GM21737 (cell line): ENCODE measurements at regions not wholly inside any gene's neighbourhood (a gene's known extent, or its start where the extent isn't known, plus 50 kb on each side); places are given as distances from the start of the nearest gene placed in this dataset.

ENCODE experiments used
- ATAC-seq: cut with Tn5 transposase; IDR thresholded peaks from one replicate; pipeline ENCODE4 v1.9.1; 2021; ENCODE audit warnings: mild to moderate bottlenecking, moderate library complexity; ENCODE audit not compliant: unreplicated experiment

- no peak for ATAC-seq
Measured at GRCh38 chr14:76974365-76974764, 54.1 kb downstream of the IRF2BPL start.

DNA sequence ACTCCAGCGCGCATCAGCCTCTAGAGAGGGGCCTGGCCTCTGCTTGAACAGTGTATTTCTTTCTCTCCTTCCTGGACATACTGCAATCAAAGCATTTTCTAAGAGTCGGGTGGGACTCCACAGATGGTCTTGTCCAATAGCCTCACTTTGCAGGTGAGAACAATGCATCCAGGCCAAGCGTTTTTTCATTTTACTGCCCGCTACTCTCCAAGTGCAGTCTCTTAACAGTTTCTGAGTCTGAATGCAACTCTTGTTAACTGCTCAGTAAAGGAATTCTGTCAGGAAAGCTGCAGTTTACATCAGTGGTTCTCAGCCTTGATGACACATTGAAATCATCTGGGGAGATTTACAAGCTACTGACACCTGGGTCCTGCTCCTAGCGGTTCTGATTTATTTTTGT, 57.0 kb downstream of the IRF2BPL start:
- ATAC-seq = no peak

DNA sequence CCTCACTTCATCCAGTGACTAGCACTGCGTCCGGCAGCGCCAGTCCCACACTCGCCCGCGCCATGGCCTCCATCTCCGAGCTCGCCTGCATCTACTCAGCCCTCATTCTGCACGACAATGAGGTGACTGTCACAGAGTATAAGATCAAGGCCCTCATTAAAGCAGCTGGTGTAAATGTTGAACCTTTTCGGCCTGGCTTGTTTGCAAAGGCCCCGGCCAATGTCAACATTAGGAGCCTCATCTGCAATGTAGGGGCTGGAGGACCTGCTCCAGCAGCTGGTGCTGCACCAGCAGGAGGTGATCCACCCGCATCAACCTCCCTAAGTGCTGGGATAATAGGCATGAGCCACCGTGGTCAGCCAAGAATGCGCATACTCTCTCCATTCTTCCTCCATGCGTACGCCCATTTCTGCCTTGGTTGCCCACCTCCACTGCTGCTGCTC, 59.9 kb downstream of the IRF2BPL start:
- ATAC-seq = no peak

GRCh38 chr14:76967788-76968187, 60.7 kb downstream of the IRF2BPL start:
- no peak for ATAC-seq

GRCh38 chr14:76965232-76965631, 63.3 kb downstream of the IRF2BPL start:
- no peak for ATAC-seq

DNA sequence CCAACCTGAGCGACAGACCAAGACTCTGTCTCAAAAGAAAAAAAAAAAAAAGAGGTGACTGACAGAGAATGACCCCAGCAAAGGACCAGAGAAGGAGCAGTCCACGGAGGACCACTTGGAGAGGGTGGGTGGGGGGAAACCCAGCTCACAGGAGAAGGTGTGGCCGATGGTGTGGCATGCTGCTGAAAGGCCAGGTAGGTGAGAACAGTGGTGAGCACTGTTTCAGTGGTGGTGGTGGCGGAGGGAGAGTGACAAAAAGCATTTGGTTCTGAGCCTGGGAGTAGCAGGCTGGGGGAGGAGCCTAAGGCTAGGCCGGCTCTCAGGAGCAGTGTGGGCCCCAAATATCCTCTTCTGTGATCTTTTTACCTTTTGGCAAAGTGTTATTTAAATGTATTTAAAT, 63.8 kb downstream of the IRF2BPL start:
- no peak for ATAC-seq

DNA sequence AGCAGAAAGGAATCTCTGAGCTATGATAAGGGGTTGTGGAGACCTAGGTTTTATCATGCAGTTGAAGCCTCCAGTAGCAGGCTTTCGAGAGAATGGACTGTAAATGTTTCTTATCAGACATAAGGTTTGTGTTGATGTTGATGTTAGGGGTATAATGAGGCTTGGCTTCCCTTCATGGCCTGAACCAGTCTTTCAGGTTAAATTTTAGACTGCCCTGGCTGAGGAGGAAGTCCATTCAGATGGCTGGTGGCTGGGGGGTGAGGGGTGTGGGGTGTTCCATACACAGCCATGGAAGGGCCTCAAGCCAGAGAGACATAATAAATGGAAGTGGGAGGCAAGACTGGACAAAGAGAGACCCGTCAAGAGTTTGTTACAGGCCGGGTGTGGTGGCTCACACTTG, 65.1 kb downstream of the IRF2BPL start:
- ATAC-seq = no peak

GRCh38 chr14:76962303-76962660, 66.2 kb downstream of the IRF2BPL start:
- ATAC-seq = no peak

- ATAC-seq = peak; percentile 83
Measured at GRCh38 chr14:76961631-76962302, 66.7 kb downstream of the IRF2BPL start.

GRCh38 chr14:76958980-76959710, 69.4 kb downstream of the IRF2BPL start:
- ATAC-seq = no peak

DNA sequence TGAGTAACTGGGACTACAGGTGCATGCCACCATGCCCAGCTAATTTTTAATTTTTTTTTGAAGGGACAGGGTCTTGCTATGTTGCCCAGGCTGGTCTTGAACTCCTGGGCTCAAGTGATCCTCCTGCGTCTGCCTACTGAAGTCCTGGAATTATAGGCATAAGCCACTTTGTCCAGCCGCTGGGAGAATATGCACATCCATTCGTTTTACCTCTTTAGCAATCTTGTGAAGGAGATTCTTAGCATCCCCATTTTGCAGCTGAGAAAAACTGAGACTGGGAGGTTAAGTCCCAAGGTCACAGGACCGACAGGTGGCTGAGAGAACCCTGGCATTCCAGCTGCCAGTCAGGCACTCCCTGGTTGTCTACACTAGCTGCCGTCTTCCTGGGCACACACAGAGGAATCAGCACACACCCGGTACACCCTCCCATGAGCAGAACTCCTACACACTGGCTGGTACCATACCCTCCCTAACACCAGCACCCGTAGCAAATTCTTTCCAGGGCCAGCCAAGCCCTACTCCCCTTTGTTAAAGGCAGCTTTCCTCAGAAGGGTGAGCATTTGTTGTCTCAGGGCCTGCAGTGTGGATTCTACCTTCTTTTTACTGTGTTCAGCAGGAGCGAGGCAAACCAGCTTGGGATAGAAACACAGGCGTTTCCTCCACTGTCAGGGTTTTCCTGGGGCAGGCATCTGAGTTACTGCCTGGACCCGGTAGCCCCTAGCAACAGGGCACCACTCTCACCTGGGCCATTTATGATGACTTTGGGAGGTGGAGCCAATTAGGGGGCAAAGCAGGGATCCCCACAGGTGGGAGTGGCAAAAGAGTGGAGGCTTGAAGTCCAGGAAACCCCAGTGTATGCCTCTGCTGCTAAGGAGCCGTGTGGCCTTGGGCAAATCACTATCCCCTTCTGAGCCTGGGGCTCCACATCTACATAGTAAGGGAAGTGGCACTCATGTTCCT, 70.2 kb downstream of the IRF2BPL start:
- no peak for ATAC-seq

DNA sequence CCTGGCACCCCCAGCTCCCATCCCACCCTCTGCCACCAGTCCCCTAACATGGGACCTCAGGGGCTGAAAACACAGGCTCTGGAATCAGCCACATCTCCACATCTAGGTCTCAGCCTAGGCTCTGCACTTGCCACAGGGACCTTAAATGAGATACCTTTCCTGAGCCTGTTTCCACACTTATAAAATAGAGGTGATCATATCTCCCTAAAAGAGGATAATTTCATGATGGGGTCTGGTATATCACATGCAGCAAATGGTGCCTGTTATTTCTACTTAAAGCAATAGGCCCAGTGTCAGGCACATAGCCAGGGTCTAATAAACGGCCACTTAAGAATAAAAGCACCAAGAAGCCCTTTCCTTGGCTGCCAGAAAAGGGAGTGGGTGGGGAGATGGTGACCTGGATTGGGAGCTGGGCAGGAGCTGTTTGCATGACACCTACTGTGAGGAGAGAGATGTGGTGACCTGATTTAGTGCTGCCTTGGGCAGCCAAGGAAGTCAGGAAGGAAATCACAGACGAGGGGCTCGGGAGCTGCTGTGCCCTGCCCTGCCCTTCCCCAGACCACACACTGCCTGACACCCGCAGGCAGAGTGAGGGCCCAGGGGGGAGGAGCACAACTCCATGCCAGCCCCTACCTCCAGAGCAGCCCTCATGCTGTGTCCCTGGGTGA, 71.2 kb downstream of the IRF2BPL start:
- ATAC-seq = no peak

DNA sequence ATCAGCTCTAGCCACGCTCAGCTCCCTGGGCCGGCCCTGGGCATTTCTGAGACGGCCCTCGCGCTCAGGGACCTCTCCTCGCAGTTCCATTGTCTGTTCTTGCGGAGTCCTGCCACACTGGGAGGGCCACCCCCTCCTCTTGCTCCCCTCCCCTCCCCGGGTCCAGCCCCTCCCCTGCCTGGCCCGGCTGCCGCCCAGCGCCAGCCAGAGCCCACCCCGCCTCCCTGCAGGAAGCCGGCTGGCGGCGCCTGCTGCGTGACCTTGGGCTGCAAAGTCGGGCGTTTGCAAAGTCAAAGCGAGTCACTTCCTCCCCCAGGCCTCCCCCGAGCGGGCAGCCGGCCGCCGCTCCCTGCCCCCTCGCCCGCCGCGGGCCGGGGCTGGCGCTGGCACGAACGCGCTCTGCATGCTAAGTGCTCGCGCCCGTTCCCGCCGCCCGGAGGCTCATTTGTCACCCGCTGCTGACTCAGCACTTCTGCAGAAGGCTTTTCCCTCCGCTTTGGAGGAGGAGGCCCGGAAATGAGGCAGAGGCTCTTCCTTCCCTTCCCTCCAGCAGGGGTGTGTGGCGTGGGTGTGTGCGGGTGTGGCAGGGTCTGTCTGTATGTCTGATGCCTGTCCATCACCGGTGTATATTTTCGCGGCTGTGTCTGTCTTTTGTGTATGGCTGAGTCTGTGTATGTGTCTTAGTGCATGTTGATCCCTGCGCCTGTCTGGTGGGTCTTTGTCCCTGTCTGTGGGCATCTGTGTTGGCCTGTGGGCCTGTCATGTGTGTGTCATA, 72.0 kb downstream of the IRF2BPL start:
- ATAC-seq = peak; percentile 37

GRCh38 chr14:76955575-76956315, 72.8 kb downstream of the IRF2BPL start:
- peak; percentile 34 for ATAC-seq

DNA sequence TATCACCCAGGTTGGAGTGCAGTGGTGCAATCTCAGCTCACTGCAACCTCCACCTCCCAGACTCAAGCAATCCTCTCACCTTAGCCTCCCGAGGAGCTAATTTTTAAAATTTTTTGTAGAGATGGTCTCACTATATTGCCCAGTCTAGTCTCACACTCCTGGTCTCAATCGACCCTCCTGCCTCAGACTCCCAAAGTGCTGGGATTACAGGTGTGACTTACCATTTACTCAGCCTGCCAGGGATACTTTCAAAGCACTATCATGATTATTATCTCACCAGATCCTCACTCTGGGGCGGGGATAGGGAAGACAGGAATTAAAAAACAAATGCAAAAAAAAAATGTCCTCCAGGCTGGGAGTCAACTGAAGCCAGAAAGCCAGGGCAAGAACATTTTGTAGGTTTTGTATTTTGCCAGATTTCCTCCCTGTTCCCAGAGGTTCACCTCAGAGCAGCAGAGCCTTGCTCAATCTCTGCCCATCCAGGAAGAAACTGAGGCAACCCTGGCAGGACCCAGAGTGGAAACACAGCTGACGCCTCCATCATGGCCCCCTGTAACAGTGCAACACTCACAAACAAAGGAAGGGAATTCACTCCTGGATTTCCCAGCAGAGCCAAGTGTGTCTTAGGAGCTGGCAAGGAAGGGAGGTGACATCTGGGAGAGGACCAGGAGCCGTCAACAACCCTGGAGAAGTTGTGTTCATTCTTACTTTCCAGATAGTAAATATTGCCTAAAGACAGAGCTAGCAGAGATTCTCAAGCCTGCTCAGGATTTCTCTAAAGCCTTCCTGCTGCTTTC, 73.9 kb downstream of the IRF2BPL start:
- ATAC-seq = no peak

DNA sequence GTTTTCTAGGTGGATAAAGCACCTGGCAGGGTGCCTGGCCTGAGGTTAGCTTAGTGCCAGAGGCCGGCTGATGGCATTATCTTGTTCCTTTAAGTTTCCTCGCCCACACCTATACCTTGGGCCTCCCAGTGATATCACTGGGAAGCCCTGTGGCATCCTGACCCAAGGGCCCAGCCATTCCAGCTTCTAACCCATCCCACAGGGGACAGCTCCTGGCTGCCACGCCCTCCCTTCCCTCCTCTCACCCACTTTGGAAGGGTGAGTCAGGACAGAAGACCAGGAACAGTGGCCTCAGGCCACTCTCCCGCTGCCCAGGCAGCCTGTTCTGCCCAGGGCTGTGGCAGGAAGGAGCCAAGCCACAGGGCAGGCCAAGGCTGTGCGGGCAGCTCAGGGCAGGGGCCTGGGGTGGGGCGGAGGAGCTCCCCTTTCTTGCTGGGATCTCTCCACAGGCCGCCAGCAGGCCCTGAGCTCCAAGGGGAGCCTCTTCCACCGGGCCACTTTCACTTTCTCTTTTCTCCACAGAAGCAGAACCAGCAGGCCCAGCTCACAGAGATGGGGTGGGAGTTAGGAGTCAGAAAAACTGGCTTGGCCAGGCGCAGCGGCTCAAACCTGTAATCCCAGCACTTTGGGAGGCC, 75.1 kb downstream of the IRF2BPL start:
- ATAC-seq = no peak

DNA sequence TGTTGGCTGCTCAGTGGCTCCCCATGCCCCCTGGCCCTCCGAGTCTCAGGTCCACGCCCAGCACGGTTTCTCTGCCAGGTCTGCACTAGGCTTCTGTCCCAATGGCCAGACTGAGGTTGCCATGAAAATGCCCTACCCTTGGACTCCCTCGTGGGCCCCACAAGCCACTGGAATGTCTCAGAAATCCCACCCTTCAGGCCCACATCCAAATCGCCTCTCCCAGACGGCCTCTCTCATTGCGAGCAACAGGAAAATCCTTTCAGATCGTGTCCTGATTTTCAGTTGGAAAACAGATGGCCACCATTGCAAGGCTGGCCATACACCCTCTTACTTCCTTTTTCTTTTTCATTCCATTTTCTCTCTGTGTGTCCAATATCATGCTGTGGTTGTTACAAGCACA, 77.3 kb downstream of the IRF2BPL start:
- no peak for ATAC-seq
